GM21723 (cell line): ENCODE measurements at regions not wholly inside any gene's neighbourhood (a gene's known extent, or its start where the extent isn't known, plus 50 kb on each side); places are given as distances from the start of the nearest gene placed in this dataset.
"Not testable (repeated sequence)": the region's sequence is repeated elsewhere in the genome, so short reads cannot be mapped to it uniquely, and the experiment has no call there.

Source experiments
- ATAC-seq: cut with Tn5 transposase; IDR thresholded peaks from one replicate; pipeline ENCODE4 v1.9.1; 2021; ENCODE audit warnings: mild to moderate bottlenecking, moderate library complexity; ENCODE audit not compliant: unreplicated experiment

DNA sequence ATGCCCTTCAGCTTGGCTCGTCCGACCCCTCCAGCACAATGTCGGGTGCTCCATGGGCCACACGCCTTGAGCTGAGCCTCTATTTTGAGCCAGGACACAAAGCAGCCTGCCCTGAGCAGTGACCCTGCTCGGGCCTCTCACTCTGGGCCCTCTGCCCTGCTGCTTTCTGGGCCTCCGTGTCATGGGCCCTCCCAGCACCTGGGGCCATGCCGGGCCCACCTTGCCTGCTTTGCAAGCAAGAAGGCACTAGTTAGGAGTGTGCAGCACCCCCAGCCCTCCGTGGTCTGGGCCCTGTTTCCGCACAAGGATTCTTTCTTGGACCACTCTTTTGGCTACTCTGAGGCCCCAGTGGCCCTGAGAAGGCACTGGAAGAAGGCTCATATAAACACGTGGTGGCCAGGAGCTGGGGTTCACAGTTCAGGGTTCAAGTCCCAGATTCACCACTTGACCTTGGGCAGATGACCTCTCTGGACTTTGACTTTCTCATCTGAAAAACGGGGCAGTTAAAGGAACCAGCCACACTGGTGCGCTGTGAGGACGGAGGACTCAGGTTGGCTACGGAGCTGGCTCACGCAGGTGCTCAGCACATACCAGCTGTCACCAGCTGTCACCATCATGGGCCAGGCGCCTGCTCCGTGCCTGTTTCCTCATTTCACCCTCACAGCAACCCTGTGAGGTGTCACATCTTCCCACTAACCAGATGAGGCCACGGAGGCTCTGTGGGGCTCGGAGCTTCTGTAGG lies 166.0 kb upstream of the GSE1 start:
- ATAC-seq, result peak; percentile 55

DNA sequence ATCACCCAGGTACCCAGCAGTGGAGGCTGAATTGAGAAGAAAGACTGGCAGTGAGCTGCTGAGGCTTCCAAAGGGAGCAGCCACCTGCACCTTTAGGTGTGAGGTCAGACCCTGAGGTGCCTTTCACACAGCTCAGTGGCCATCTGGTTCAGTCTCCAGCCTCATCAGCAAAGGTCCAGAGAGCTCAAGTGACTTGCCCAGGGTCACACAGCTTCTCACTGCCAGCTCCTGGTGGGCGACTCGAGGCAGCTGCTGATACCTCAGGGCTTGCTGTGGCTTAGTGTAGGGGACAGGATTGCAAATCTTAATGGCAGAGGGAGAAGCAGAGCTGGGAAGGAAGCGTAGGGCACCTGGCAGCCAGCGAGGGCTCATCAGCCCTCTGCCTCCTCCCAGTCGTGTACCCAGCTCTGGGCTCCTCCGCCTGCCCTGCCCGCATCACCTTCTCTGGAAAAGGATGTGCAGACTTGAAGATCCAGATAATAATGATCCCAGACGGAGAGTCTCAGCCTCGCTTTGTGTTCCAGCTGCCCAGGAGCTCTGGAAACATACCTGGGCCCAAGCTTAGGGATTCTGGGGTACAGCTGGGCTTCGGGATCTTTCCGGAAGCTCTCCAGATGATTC lies 165.3 kb upstream of the GSE1 start:
- peak; percentile 21 for ATAC-seq

DNA sequence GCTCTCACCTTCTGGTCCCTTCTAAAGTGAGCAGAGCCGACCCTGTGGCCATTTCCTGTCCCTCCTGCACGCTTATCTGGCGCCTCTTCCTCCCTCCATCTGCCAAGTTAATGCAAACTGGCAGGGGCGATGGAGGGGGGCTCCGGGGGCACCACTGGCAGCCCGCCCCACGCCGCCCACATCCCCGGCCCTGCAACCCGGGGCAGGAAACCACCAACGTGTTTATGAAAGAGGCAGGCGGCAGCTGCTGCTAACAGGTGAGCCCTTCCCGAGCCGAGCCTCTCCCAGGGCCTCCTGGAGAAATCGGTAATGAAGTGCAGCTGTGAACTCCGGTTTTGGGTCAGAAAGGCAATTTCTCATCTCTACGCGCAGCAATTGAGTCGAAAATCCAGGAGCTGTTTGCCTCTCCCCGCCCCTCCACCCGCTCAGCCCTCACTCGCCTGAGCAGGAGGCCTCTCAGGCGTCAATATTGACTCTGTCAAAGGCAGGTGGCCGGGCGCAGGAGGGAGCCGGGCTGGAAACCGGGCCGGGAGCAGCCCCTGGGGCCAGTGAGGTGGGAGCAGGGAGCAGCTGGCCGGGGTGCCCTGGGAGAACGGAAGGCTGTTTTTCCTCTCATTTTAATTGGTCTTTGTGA lies 164.4 kb upstream of the GSE1 start:
- no peak for ATAC-seq

DNA sequence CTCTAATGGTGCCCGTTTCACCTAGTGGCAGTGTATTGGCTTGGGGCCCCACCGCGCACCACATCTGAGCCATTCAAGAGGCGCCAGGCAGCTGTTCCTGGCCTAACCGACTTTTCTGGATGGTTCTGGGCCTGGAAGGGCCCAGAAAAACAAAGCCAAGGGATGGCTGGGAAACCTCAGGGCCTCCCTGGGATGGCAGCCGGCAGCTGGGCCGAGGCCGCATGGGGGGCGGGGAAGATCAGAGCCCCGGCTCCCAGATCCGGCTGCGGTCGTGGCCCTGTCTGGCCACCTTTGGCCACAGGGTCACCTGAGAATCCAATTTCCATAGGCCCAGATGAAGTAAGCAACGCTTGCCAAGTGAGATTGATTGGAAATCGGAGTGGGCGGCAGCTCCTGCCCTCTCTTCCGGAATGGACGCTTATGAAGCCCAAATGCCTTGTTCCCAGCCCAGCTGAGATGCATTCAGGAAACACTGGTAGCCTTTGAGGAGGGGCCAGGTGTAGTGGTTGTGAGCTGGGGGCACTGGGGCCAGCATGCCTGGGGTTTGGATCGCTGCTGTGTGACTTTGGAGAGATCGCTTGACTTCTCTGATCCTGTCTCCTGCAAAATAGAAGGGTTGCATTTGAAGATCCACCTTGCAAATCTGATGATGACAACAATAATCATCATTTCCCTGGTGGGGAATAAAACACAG lies 163.8 kb upstream of the GSE1 start:
- ATAC-seq, result no peak

DNA sequence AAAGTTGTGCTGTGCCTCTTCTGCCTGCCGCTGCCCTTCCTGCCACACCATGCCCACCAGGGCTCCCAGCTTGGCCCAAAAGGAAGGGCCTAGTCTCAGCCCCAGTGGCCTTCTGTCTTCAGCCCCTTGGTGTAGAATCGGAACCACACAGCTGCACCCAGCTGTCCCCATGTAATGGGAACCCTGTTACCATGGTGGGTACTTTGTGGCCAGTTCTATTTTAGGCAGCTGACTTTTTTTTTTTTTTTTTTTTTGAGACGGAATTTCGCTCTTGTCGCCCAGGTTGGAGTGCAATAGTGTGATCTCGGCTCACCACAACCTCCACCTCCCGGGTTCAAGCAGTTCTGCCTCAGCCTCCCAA lies 163.3 kb upstream of the GSE1 start:
- no peak for ATAC-seq

DNA sequence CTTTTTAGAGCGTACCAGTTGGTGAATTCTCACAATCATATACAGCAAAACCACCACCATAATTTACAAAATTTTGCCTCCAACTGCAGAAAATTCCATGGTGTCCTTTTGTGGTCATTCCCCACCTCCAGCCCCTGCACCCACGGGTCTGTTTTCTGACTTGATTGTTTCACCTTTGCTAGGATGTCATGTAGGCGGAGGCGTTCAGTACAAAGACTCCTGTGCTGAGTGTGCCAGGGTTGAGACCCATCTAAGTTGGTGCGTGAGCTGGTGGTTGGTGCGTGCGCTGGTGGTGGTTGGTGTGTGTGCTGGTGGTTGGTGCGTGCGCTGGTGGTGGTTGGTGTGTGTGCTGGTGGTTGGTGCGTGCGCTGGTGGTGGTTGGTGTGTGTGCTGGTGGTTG lies 162.0 kb upstream of the GSE1 start:
- not testable (repeated sequence) for ATAC-seq

DNA sequence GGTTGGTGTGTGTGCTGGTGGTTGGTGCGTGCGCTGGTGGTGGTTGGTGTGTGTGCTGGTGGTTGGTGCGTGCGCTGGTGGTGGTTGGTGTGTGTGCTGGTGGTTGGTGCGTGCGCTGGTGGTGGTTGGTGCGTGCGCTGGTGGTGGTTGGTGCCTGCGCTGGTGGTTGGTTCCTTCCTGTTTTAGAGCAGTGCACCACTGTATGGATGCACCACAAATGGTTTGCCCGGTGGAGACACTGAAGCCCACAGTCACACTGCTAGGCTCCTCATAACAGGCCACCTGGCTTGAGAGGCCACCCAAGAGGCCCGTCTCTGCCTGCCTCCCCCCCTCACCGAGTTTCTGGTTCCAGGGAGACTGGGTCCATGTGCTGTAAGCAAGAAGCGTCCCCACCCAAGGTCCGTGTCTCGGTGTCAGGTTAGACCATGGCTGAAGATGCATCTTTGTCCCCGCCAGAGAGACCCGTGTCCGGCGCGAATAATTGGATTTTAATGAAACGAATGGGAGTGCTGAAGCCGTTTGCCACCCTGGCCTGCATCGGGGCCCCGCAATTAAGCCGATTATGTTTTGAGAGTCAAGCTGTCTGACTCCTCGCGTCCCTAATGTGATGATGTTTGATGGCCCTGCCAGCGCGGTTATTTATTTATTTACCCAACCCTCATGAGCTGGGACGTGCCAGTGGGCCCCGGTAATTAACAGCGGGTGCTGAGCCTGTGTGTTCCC lies 161.3 kb upstream of the GSE1 start:
- no peak for ATAC-seq

DNA sequence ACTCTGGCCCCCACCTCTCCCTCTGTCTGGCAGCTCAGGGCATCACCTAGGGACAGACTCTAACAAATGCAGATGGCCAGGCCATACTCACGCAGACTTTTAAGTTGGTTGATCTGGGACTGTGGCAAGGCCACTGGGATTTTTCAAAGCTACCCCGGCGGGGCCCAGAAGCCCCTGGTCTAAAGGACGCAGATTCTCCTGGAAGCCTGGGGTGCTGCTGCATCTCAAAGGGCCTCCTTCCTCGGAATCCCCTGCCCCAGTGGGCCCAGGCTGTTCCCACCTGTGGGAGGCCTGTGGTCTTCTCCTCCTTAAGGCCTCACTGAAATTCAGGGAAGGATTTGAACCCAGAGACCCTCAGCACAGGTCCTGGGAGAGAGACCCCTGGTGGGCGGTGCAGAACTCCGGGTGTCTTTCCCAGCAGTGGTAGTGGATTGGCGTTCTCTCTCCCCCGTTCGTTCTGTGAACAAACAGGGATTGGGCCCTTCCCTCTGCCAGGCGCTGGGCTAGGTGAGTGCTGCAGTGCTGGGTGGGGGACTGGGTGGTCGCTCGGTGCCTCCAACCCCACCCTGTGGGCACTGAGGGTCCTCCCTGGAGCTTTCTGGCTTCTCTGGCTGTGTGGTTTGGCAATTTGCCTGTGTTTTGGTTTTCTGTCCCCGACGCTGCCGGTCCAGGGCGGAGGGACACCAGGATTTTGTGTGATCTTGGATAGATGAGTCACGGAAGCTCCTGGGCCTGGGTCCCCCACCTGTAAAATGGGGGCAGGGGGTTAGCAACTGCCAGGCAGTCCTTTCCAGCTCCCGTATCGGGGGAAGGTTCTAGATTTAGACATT lies 160.5 kb upstream of the GSE1 start:
- no peak for ATAC-seq

DNA sequence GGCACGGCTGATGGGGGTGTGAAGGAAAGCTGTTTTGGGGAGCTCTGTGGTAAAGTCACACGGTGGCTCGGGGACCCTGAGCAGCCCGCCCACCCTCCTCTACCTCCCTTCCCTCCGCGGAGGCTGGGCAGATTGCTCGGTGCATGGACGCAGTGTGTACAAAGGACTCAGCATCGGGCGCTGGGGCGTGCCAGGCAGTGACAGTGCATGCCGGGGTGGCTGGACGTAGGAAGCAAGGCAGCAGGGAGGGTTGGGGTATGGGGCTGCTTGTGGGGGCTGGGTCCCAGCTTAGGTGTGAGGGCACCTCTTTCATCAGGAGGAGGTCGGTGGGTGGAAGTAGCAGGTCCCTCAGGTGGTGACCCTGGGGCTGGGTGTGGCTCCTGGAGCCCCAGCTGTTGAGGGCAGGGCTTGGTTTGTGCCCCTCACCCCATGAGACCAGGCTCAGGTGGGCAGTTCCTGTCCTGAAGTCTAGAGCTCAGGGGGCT lies 159.9 kb upstream of the GSE1 start:
- no peak for ATAC-seq

DNA sequence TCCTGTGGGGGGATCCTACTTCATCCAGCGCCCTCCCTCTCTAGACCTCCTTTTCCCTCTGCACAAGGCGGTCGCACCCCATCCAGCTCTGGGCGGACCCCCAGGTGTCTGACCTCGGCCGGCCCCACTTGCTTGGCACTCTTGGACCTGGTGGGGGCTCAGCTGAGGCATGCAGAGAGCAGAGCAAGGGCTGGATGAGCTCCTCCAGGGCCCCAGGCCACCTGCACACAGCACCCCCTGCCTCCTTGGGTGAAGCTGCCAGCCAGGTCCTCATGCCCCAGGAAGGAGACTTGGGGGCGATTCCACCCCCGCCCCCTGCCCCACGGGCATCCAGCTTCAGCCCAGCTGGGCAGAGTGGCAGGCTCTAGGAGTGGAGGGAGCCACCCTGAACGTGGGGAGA lies 159.4 kb upstream of the GSE1 start:
- ATAC-seq, result no peak

DNA sequence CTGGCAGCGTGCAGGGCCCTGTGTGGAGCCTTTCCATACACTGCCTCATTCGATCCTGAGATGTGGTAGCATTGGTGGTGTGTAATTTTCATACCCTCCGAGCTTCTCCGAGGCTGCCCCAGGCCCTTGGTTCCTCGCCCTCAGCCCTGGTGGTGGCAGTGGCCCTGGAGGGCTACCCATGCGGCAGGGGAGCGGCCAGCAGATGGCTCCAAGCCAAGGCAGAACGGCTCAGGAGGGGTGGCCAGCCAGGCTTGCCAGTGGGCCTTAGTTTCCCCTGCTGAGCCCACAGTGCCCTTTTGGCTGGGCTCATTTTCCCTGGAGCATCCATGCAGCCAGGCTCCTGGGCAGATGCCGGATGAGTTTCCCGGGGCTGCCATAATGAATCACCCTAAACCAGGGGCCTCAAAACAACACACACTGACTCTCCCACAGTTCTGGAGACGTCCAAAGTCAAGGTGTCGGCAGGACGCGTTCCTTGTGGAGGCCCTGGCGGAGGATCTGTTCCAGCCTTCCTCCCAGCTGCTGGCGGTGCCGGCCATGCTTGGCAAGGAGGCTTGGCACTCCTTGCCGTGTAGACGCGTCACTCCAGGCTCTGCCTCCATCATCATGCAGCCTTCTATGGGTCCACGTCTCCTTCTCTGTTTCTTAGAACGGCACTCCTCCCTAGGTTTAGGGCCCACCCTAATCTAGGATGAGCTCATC lies 158.8 kb upstream of the GSE1 start:
- ATAC-seq, result no peak

DNA sequence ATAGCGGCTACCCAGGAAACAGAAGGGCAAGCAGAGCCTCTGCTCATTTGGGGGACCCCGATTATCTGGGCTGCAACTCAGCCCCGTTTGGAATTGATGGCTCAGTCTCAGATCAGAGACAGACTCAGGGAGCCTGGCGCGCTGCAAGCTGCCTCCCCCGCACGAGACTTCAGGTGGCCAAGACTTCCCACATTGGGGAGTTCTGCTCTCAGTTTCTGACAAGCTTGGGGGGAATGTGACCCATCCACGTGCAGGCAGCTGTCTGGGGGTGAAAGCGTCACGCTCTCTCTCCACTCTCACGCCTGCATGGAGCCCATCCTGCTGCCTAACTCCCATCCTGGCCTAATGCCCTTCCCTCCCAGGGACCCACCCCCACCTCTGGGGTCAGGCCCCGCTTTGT lies 157.6 kb upstream of the GSE1 start:
- no peak for ATAC-seq

DNA sequence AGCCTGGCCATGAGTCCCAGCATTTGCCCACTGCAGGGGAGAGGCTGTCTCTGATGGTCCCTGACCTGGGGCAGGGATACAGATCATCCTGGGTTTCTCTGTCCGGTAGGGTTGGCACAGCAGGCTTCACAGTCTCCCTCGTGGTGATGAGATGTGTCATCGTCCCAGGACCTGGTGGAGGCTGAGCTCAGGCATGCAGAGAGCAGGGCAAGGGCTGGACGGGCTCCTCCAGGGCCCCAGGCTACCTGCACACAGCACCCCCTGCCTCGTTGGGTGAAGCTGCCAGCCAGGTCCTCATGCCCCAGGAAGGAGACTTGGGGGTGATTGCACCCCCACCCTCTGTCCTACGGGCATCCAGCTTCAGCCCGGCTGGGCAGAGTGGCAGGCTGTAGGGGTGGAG lies 155.8 kb upstream of the GSE1 start:
- no peak for ATAC-seq

DNA sequence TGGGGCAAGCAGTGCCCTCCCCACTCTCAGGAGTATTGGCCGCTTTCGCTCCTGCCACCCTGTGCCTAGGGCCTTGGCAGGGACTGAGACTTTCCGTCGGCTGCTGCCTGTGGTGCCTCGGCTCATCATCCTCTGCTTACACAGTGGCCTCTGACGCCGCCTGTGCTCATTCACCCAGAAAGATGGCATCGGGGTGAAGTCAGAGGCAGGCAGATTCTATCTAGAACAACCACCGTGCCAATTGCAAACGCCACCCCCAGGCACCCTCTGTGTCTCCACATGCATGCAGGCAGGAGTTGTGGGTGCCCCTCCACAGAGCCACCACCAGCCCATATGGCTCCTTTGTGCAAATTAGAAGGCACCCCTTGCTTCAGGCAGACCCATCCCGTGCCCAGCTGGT lies 154.2 kb upstream of the GSE1 start:
- ATAC-seq, result no peak

DNA sequence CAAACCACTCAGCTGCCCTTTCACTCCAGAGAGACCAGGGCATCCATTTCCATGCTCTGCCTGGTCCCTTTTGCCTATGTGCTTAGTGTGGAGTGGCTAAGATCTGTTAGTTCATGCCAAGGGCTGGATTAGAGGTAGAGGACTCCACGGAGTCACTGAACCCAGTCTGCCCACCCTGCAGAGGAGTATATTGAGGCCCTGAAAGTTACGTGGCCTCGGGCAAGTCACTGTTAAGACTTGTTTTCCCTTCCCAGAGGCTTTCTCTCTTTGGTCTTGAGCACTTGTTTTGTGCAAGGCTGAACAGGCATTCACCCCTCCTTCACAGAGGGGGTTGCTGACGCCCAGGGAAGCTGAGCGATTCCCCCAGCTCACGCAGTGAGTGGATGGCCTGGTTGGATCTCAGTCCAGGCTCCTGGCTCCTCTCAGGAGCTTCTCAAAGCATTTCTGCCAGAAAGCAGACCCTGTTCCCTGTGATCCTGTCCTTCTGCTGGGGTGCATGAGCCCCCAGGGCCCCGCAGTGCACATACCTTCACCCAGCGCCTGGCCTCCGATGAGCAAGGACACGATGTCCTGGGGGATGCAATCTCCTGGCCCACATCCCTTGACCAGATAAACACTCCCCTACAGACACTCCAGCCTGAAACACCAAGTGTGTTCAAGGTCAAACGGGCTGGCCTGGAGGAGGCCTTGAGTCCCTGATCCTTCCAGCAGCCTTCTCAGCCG lies 153.4 kb upstream of the GSE1 start:
- ATAC-seq, result no peak

DNA sequence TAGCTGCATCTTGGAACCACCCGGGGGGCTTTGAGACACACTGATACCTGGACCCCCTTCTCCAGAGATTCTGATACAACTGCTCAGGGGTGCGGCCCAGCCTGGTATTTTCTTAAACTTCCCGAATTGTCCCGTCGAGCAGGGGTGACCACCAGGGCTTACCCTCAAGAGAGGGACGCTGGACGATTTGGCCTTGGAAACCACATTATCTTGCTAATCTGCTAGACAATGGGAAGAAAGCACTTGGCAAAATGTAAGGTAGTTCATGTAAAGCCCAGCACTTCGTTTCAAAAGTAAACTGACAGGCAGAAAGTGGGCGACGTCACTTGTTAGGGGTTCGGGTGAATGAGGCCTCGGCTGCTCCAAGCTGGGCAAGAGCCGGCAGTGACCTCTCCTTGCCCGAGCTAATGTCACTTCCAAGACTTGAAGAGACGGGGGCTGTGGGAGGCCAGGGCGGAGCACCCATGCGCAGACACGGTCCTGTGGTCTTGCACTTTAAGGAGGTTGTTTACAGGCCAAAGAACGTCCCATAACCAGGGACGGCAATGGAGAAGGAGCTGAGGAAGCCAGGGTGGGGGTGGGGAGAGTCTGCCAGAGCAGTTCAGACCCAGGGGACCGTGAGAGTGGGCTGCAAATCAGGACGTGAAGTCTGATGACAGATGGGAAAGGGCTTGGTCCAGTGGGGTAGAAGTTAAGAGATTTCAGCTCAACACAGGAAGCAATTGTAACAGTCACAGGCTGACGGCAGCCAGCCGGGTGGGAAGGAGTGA lies 152.7 kb upstream of the GSE1 start:
- ATAC-seq, result no peak

DNA sequence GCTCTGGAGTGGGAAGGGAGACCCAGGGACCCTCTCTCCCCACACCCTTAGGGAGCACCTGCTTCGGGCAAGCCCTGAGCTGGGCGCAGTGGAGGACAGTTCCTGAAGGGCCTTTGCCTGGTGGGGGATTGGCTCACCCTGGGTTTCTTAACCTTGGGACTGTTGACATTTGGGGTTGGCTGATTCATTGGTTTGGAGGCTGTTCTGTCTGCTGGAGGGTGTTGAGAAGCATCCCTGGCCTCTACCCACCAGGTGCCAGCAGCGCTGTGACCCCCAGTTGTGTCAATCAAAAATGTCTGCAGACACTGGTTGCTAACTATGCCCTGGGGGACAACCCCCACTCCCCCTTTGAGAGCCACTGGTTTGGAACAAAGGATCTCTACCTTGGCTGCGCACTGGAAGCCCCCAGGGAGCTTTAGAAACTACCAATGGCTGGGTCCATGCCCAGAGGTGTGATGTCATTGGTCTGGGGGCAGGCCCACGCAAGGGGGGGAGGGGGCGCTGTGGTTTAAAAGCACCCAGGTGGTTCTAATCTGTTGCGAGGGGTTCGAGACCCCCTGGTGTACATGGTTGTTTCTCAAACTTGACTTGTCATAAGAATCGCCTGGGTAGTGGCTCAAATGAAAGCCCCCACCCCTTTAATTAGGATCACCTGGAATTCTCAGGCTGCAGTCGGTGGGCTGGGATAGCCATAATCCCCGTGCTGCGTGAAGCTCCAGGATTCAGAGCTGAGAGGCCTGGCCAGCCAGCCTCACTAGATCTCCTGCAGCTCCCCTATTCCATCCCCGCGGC lies 151.9 kb upstream of the GSE1 start:
- ATAC-seq, result no peak
